ENCODE measurements at regions not wholly inside any gene's neighbourhood (a gene's known extent, or its start where the extent isn't known, plus 50 kb on each side); places are given as distances from the start of the nearest gene placed in this dataset.

DNA sequence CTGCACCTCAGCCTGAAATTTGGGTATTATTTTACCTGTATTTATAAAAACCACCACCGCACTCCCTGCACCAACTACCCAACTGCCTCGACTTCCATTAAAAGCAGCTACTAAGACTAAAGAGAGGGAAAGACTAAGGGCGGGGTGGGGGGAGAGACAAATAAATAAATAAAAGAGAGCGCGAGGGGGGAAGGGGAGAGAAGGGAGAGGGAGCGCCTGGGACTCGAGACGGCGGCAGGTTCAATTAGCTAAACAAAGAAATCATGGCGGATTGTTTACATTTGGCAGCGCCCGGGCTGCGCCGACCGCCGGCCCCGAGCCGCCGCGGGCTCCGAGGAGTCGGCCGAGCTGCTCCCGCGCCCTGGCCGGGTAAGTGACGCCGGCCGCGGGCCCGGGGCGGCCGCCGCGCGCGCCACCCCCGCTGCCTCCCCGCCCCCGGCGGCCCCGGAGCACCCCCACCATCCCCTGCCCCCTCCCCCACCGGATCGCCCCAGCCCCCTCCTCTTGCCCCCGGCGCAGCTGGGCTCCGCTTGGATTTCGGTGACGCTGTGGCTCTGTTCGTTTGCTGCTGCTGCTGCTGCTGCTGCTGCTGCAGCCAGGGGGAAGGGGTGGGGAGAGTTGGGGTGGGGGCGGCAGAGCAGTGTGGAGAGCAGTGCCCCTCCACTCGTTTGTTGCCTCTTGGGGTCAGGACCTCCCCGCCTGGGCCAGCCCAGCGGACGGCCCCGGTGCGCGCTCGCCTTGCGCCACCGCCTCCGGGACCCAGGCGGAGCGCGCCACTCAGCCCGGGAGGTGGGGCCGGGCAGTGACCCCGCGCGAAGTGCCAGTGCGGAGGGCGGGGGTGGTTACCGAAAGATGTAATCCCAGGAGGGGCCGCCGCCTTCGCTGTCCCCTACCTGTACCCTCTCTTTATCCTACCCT is 187.2 kb upstream of the FANCL start:
- Histone ChIP-seq H4K20me1 (ENCODE audit: insufficient read depth, low read length) (no peaks in the 10 kb centered on the region), H3K27ac (ENCODE audit: low read length) (no peak overlapping the region), H3K4me1 (ENCODE audit: insufficient read depth, low read length) (peaks cover 12% of the 10 kb centered on the region), H3K79me2 (ENCODE audit: insufficient read depth, low read length) (no peaks in the 10 kb centered on the region), H3K36me3 (ENCODE audit: insufficient read depth, low read length) (no peaks in the 10 kb centered on the region), H3K4me3 (ENCODE audit: low read depth in 1 of 2, low read length in 2 of 2) (peak overlapping the region in 1 of 2 experiments; percentile 58; a peak in 3 of 4 replicates), H3K27me3 (ENCODE audit: insufficient read depth, low read length, poor library complexity) (peaks cover 26% of the 10 kb centered on the region), H3K9ac (ENCODE audit: low read depth, low read length) (peak overlapping the region; percentile 46), H3K4me2 (ENCODE audit: insufficient read depth, low read length) (peak overlapping the region; percentile 75), H2AFZ (ENCODE audit: low read depth, low read length) (peak overlapping the region; percentile 76), H3K9me3 (ENCODE audit: insufficient read depth, low read length, severe bottlenecking) (no peaks in the 10 kb centered on the region)
- DNase-seq: peak; percentile 30
- peak; percentile 71 for ATAC-seq (ENCODE audit: insufficient read depth, low read depth)
- TF ChIP-seq, protein P1, sequence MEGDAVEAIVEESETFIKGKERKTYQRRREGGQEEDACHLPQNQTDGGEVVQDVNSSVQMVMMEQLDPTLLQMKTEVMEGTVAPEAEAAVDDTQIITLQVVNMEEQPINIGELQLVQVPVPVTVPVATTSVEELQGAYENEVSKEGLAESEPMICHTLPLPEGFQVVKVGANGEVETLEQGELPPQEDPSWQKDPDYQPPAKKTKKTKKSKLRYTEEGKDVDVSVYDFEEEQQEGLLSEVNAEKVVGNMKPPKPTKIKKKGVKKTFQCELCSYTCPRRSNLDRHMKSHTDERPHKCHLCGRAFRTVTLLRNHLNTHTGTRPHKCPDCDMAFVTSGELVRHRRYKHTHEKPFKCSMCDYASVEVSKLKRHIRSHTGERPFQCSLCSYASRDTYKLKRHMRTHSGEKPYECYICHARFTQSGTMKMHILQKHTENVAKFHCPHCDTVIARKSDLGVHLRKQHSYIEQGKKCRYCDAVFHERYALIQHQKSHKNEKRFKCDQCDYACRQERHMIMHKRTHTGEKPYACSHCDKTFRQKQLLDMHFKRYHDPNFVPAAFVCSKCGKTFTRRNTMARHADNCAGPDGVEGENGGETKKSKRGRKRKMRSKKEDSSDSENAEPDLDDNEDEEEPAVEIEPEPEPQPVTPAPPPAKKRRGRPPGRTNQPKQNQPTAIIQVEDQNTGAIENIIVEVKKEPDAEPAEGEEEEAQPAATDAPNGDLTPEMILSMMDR (IDR thresholded peaks at IDR 0.05; ENCODE audit: borderline replicate concordance, extremely low read depth, low read length, poor library complexity, severe bottlenecking): no peak
- no peak for TF ChIP-seq EZH2 (IDR thresholded peaks at IDR 0.05; ENCODE audit: borderline replicate concordance, low read depth, low read length, severe bottlenecking)

DNA sequence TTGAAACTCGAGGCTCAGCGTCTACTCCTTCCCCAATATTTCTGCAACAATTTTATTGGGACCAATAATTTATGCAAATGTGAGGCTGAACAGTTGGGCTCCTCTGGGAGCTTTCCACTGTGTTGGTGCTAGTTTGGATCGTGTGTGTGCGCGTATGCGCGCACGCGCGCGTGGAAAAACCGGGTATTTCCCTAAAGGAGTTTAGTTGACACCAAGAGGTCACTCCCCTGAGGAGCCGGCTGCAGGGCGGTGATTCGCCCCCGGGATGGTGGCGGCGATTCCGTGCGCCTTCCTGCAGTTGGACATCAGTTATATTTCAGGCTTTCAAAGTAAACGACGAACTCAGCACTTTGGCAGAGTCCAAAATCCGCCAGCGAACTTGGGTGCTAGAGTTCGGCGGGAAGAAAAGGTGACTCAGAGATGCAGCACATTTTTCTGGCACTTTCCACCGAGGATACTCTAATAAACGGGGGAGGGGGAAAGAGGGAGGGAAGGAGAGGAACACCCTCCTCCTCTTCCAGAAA is 186.5 kb upstream of the FANCL start:
- Histone ChIP-seq H3K9ac (ENCODE audit: low read depth, low read length) (peak overlapping the region; percentile 46), H3K27me3 (ENCODE audit: insufficient read depth, low read length, poor library complexity) (peaks cover 24% of the 10 kb centered on the region), H3K4me1 (ENCODE audit: insufficient read depth, low read length) (peaks cover 12% of the 10 kb centered on the region), H2AFZ (ENCODE audit: low read depth, low read length) (peak overlapping the region; percentile 76), H3K79me2 (ENCODE audit: insufficient read depth, low read length) (no peaks in the 10 kb centered on the region), H4K20me1 (ENCODE audit: insufficient read depth, low read length) (no peaks in the 10 kb centered on the region), H3K27ac (ENCODE audit: low read length) (no peak overlapping the region), H3K4me3 (ENCODE audit: low read depth in 1 of 2, low read length in 2 of 2) (peak overlapping the region in 1 of 2 experiments; percentile 58; a peak in 2 of 4 replicates), H3K9me3 (ENCODE audit: insufficient read depth, low read length, severe bottlenecking) (no peaks in the 10 kb centered on the region), H3K36me3 (ENCODE audit: insufficient read depth, low read length) (no peaks in the 10 kb centered on the region), H3K4me2 (ENCODE audit: insufficient read depth, low read length) (peak overlapping the region; percentile 75)
- no peak for DNase-seq
- peak; percentile 36; the same call in 2 of the 3 replicates for ATAC-seq (ENCODE audit: insufficient read depth, low read depth)
- peak; percentile 75 for TF ChIP-seq EZH2 (IDR thresholded peaks at IDR 0.05; ENCODE audit: borderline replicate concordance, low read depth, low read length, severe bottlenecking)
- TF ChIP-seq, protein P1 (IDR thresholded peaks at IDR 0.05; ENCODE audit: borderline replicate concordance, extremely low read depth, low read length, poor library complexity, severe bottlenecking): no peak

DNA sequence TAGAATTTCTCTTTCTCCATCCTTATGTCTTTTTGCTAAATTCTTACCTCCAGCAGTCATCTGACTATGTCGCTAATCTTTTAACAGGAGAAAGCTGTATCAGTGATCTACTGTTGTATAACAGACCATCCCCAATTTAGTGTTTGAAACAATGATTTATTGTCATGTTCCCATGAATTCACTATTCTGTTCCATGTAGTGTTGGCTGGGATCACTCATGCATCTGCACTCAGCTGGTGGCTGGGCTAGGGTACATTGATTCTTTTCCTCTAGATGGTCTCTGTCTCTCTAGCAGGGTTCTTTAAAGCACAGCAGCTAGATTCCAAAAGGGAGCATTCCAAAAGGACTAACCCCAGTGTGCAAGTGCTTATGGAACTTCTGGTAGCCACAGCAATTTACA is 184.2 kb upstream of the FANCL start:
- no peaks in the 10 kb centered on the region for H3K36me3 ChIP-seq (ENCODE audit: insufficient read depth, low read length)
- TF ChIP-seq, protein P1 (IDR thresholded peaks at IDR 0.05; ENCODE audit: borderline replicate concordance, extremely low read depth, low read length, poor library complexity, severe bottlenecking): no peak
- TF ChIP-seq EZH2 (IDR thresholded peaks at IDR 0.05; ENCODE audit: borderline replicate concordance, low read depth, low read length, severe bottlenecking): no peak
- DNase-seq (no peak), ATAC-seq (ENCODE audit: insufficient read depth, low read depth) (no peak)
- H3K27me3 ChIP-seq (ENCODE audit: insufficient read depth, low read length, poor library complexity): peaks cover 22% of the 10 kb centered on the region
- no peaks in the 10 kb centered on the region for H3K9me3 ChIP-seq (ENCODE audit: insufficient read depth, low read length, severe bottlenecking)
- no peaks in the 10 kb centered on the region for H3K79me2 ChIP-seq (ENCODE audit: insufficient read depth, low read length)
- H3K4me2 ChIP-seq (ENCODE audit: insufficient read depth, low read length): no peak overlapping the region
- H3K9ac ChIP-seq (ENCODE audit: low read depth, low read length): no peak overlapping the region
- peaks cover 12% of the 10 kb centered on the region for H3K4me1 ChIP-seq (ENCODE audit: insufficient read depth, low read length)
- H4K20me1 ChIP-seq (ENCODE audit: insufficient read depth, low read length): no peaks in the 10 kb centered on the region
- no peak overlapping the region for H2AFZ ChIP-seq (ENCODE audit: low read depth, low read length)
- no peak overlapping the region for H3K27ac ChIP-seq (ENCODE audit: low read length)
- no peak overlapping the region for H3K4me3 ChIP-seq (ENCODE audit: low read depth in 1 of 2, low read length in 2 of 2)
